NCI-H1417 (cell line): ENCODE measurements at regions not wholly inside any gene's neighbourhood (a gene's known extent, or its start where the extent isn't known, plus 50 kb on each side); places are given as distances from the start of the nearest gene placed in this dataset.
"Not testable (repeated sequence)": the region's sequence is repeated elsewhere in the genome, so short reads cannot be mapped to it uniquely, and the experiment has no call there.

Source experiments
- DNase-seq, 3 experiments: peaks; one replicate each; lab custom pipeline; 2025; lab: John Stamatoyannopoulos, UW

DNA sequence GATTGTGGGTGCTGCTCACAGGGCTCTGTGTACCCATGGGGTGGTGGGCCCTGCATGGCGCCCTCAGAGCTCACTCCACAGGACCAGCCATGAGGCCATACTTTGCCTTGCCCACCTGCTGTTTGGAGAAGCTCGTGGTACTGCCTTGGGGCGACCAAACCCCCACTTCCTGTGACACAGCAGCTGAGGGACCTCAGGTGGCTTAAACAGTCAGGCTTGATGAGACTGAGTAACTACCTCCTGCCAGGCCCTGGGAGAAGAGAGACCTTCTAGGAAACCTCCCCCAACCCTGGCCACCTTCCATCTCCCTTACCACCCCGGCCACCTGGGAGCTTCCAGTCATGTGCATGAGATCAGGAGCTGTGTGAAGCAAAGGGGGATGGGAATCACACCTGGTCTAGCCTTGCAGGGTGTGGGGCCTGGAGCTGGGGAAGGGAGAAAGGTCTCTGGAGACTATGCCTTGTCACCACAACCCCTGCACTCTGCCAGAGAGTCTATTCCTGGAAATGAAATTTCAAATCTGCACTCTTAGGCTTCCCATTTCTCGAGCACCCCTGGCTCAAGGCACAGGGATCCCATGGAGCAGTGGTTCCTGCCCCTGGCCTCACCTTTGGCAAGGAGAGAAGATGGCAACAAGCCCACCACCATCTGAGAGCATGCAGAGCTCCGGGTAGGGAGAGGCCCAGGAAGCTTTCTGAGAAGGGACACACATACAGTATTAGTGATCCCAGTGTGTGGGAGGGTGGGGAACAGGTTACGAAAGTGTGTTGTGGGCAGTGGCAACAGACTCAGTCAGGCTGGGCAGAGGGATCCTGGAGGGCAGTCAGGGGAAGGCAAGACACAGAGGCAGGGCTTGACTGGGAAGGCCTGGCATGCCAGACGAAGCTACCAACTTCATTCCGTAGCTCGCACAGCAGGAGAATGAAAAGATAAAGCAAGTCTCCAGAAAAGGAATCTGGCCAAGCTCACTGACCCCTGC, 125.0 kb downstream of the URI1 start:
- DNase-seq, result no peak

DNA sequence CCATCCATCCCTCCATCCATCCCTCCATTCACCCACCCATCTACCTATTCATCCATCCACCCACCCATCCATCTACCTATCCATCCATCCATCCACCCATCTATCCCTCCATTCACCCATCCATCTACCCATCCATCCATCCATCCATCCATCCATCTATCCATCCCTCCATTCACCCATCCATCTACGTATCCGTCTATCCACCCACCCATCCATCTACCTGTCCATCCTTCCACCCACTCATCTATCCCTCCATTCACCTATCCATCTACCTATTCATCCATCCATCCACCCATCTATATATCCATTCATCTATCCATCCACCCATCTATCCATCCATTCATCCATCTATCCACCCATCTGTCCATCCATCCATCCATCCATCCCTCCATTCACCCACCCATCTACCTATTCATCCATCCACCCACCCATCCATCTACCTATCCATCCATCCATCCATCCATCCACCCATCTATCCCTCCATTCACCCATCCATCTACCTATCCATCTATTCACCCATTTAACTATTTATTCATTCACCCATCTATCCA, 126.0 kb downstream of the URI1 start:
- DNase-seq, result not testable (repeated sequence)

GRCh38 chr19:30068528-30069395, 126.7 kb downstream of the URI1 start:
- DNase-seq, result no peak

DNA sequence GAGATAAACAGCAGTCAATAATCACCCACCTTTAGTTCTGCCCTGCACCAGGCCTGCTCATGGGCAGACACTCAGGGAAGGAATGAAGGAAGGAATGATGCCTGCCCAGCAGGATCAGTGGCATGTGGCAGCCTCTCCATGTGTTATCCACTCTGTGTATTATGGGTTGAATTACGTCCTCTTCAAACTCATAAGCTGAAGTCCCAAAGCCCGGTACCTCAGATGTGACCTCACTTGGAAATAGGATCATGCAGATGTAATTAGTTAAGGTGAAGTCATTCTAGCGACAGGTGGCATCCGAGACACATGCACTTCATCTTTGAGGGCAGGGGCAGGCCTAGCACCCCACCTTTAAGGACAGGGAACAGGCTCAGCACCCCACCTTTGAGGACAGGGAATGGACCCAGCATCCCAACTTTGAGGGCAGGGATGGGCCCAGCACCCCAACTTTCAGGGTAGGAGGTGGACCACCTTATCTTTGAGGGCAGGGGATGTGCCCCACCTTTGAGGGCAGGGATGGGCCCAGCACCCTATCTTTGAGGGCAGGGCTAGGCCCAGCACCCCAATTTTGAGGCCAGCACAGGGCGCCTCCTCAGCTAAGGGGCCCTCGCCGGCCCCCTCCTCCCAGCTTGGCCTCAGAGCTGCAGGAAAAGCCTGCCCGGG, 127.6 kb downstream of the URI1 start:
- DNase-seq, result no peak

DNA sequence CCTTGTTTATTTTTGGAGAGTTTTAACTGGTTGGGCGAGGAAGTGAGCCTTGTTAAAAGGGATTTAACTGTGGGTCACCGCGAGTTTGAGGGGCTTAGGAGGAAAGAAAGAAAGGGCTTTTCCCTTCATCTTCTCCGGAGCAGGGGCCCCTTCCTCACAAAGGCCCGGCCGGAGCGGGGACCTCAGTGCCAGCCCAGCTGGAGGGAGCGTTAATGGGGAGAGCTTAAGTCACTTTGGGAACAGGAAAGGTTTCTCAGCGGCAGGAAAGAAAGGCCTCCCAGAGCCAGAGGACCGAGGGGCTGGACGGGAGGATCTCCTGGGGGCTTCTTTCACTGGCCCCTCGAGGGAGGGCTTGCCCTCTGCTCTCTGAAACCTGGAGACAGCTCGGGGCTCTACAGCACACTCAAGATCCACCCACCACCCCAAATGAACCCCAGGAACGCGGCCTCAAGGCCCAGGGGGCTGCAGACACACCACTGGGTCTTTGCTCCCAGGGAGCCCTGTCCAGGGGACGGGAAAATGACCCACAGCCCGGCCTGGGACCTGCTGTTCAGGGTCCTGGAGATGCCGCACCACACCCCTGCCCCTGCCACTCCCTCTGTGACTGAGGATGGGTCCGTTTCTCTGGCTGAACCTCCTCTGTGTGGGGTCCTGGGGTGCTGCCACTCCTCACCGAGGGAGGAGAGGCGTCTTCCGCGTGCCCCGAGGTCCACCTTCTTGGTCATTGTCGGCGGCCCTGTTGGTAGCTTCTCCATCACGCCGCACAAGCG, 128.3 kb downstream of the URI1 start:
- DNase-seq, result no peak

GRCh38 chr19:30070968-30071632, 129.1 kb downstream of the URI1 start:
- DNase-seq, result no peak

- no peak for DNase-seq
Measured at GRCh38 chr19:30071871-30072270, 129.8 kb downstream of the URI1 start.

DNA sequence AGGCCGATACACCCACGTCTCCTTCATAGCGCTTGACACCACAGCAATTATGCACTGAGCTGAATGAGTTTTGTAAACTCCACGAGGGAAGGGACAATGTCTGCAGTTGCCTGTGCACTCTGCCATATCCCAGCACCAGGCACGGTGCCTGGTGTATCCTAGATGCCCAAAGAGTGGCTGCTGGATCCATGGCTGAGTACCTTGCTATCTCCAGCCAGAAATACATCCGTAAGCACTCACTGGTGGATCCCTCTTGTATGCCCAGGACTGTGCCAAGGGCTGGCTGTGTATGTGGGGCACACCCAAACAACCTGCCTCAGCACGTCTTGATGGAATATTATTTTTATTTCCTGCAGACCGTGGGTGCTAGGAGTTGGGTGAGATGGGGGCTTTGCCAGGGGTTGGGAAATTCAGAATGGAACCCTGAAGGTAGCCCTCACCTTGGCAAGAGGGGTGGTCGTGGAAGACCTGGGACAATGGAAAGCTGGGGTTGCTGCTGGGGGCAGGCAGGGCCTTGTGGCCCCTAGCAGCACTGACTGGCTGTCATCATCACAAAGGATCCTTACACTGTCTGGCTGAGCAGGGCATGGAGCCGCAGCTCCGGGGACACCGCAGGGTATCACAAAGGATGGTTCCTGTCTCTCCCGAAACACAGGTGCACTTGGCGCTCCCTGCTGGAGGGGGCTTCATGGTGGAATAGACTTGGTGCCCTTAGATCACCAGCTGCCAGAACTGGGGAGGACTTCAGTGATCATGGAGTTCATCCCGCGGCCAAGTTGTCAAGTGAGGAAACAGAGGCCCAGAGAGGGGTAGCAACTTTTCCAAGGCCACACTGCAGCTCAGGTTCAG, 131.3 kb downstream of the URI1 start:
- no peak for DNase-seq

DNA sequence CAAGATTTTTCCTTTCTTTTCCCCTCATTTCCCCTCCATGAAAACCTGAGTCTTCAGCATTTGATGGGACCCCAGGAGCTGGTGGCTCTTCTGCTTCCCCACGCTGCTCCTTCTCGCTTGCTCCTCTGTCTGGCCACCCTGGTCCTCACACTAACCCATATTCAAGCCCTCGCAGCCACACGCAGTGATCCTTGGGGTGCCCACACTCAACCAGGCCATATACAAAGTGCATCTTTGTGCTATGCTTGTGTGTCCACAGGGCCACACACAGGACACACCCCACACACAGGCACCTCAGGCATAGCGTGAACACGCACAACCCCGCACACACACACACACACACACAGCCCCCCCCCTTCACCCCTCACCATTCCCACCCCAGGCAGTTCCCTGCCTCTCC, 132.1 kb downstream of the URI1 start:
- no peak for DNase-seq

- no peak for DNase-seq
Measured at GRCh38 chr19:30074741-30075715, 133.0 kb downstream of the URI1 start.

- DNase-seq, result no peak
Measured at GRCh38 chr19:30076101-30076551, 134.1 kb downstream of the URI1 start.

GRCh38 chr19:30076751-30077670, 135.0 kb downstream of the URI1 start:
- DNase-seq, result no peak

DNA sequence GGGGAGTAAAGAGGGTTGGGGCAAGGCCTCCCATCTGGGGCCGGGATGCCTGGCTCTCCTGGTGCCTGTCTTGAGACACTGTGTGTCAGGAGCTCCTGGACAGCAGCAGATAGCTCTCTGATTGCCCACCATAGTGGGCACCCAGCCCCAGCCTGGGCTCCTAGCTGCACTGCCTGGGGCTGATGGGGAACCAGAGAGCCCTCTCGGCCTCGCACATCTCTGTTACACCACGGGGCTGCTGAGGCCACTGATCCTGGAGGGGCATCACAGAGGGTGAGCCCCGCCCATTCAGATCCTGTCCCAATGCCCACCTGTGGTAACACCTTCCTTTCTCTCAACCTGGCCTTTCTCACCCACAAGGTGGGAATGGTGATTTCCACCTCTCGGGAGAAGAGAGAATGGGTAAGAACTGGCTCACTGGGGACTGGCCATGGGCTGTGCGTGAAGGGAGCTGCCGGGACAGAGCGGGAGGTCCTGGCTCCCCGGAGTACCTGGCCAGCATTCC, 135.9 kb downstream of the URI1 start:
- no peak for DNase-seq

DNA sequence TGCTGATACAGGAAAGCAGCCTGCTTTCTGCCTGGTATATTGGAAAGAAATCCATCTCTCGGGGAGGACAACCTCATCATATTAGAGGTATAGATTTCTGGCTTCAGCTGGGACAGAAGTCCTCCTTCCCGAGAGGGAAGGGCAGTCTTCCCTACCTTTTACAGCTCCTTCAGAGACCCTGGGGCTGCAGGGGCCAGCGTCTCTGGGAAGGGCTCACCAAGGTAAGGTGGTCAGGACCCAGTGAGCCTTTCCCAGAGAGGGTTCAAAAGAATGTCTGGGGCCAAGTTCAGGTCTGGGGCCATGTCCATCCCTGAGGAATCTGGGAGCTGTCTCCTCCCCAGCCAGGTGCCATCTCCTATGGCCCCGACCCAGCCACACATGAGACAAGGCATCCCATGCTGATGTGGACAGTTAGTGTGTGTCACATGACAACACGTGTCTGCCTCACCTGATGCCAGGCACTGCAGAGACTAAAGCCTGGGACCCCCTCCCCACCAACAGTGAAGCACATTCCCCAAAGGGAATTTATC, 136.4 kb downstream of the URI1 start:
- DNase-seq, result no peak

- no peak for DNase-seq
Measured at GRCh38 chr19:30079200-30079599, 137.2 kb downstream of the URI1 start.

DNA sequence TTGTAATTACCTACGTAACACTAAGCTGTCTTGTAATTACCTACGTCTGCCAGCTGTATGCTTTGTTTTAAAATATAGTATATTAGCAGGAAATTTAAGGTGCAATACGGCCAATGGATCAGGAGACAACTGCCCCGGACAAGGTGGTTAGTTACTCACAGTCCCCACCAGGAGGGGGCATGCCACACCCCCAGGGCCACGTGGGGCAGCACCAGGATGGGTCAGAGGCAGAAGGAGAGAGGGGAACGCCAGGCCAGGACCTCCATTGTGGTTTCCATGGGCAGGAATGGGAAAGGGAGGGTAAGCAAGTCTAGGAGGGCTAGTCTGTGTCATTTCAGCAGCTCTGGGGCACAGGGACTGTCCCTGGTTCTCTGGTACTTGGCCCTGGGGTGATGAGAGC, 140.1 kb downstream of the URI1 start:
- no peak for DNase-seq

GRCh38 chr19:30082611-30083010, 140.6 kb downstream of the URI1 start:
- no peak for DNase-seq
